Sciatic nerve (tissue), 2 donors: ENCODE measurements at regions not wholly inside any gene's neighbourhood (a gene's known extent, or its start where the extent isn't known, plus 50 kb on each side); places are given as distances from the start of the nearest gene placed in this dataset.

Experiments
- ATAC-seq: fragments of 200-7000 bp; cut with Tn5 transposase; one replicate; pipeline ENCODE4 v1.9.1; 2020; ENCODE audit warnings: mild to moderate bottlenecking, moderate library complexity
- DNase-seq: peaks from one replicate; pipeline ENCODE4 v3.0.0-alpha.2; 2020; ENCODE audit warnings: low spot score
- intact Hi-C: fragments of 100-400 bp; cut with DNase I; formaldehyde crosslinking; loops from one replicate; pipeline ENCODE4 v1.14.2; 2022
- donor health status: DM: no; HTN: no; CAD: no.
- donor health status: DM: no; HTN: no; CAD: no.

GRCh38 chr2:18432999-18433398 is 127.5 kb downstream of the RDH14 start:
- intact Hi-C loops = no loop called here
- peak; percentile 58 for ATAC-seq

GRCh38 chr2:18430996-18431748 is 129.3 kb downstream of the RDH14 start:
- DNase-seq = no peak
- ATAC-seq = no peak
- intact Hi-C loops = no loop called here

More at GRCh38 chr2:18432999-18433398, 127.5 kb downstream of the RDH14 start:
- DNase-seq = no peak

DNA sequence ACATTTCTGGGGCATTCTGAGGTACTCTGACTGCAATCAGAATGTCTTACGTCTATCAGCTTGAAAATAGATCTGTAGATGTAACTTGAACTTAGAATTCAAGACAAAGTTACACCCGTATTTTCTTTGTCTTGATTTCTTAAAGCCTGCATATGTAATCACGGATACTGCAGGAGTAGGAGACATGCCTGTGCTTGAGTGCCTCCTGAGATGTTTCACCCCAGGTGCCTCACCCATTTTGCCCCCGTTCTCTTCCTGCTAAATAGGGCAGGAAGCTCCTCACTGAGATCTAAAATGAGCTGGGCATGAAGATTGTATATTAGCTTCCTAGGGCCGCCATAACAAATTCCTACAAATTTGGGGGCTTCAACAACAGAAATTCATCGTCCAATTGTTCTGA is 131.9 kb downstream of the RDH14 start:
- no peak for DNase-seq
- intact Hi-C loops = no loop called here
- ATAC-seq = no peak

- intact Hi-C loops = no loop called here
- ATAC-seq (no peak), DNase-seq (no peak)
Observed at GRCh38 chr2:18427762-18428161, 132.7 kb downstream of the RDH14 start.

DNA sequence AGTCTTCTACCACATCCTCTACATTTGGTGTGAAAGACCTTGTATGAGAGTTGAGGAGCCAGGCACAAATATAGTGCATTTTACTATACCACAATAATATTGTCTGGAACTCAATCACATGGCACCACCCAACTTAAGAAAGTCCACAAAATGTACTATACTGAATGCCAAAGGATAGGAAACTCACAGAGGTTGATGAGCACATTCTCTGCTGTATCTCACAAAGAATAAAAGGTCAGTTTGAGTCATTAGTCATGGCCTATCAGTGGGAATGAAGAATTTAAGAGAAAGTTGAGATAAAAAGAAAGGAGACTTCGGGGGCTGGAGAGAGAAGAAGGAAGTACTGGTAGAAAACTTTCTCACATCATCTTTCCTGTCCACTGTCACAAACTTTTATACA is 134.3 kb downstream of the RDH14 start:
- intact Hi-C loops = no loop called here
- DNase-seq (no peak), ATAC-seq (no peak)

GRCh38 chr2:18425210-18425703 is 135.2 kb downstream of the RDH14 start:
- intact Hi-C loops = no loop called here
- no peak for DNase-seq
- ATAC-seq = peak; percentile 86

GRCh38 chr2:18423636-18424035 is 136.8 kb downstream of the RDH14 start:
- ATAC-seq = no peak
- intact Hi-C loops = no loop called here
- DNase-seq = no peak

DNA sequence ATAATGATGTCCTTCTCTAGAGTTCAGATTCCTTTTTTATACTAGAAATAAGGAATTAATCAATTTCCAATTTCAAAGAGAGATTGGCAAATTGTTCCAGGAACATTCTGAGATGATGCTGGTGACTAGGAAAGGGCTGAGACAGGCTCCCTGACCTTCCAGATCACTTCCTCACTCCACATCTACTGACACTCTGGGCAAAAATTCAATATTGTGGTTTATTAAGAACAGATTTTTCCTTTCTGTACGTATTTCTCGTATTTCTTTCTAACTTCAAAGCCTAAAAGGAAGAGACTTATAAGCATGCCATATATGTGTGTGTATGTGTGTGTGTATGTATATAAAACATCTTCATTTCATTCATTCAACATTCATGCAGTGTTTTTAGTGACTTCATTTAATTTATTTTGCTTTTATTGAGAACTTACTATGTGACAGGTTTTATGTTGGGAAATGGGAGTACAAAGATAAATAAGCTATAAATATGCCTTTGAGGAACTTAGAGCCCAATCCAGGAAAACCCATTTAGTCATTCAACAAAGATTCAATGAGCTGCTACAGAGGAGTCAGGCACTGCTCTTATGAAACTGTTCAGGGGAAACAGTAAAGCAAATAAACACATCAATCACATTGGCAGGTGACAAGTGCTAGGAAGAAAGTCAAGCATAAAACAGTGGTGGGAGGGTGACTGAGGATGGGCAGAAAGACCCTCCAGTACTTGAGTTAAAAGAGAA is 137.9 kb downstream of the RDH14 start:
- ATAC-seq = no peak
- no peak for DNase-seq
- intact Hi-C loops = no loop called here

DNA sequence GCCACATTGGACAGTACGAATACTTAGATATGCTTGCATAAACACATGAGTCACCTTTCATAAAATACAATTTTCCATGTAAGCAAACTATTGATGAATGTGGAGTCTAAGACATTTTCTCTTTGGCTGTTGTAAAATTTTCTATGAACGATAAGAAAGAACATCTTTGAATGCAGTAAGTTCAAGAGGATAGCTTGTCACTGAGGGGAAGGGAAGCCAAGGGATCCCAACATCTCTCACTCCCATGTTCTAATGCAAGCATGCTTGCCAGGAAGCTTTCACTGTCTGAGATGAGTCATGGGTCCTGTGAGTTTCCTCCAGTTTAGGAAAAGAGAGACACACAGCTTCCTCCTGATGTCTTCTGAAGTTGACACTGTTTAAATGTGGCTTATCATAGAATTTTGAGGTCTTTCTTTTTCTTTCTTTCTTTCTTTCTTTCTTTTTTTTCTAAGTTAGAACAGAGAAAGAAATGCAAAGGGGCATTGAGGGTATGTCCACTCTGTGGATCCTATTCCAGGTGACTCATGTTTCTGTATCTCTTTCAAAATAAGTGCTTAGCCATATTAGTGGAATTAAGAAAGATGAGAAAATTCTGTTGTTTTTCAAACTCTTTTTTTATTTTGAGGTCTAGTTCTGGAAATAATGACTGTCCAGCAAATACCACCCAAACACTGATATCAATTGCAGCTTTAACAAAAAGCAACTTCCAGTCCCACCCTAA is 146.6 kb downstream of the RDH14 start:
- DNase-seq (no peak), ATAC-seq (peak; percentile 88)
- intact Hi-C loops = no loop called here

GRCh38 chr2:18412980-18413675 is 147.3 kb downstream of the RDH14 start:
- DNase-seq (no peak), ATAC-seq (peak; percentile 71)
- intact Hi-C loops = no loop called here

DNA sequence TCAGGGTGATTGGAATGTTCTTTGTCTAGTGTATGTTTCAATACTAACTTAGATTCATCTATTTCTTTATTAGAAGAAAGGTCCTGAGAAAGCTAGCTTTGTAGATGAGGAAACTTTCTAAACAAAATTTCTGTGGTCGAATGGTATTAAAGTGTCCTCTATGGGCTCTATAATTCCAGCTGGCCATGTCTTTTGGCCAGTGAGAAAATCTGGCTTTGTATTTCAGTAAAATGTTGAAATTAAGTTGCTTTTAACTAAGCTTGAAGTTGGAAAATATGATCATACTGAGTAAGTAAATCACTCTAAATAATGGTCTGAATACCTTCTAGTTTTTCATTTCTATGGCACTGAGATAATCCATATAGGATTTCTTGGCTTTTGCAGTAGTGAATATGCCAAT is 148.8 kb downstream of the RDH14 start:
- no peak for DNase-seq
- peak; percentile 20 for ATAC-seq
- intact Hi-C loops = no loop called here

- ATAC-seq = no peak
- intact Hi-C loops = no loop called here
- DNase-seq = no peak
Observed at GRCh38 chr2:18410543-18410942, 149.9 kb downstream of the RDH14 start.

DNA sequence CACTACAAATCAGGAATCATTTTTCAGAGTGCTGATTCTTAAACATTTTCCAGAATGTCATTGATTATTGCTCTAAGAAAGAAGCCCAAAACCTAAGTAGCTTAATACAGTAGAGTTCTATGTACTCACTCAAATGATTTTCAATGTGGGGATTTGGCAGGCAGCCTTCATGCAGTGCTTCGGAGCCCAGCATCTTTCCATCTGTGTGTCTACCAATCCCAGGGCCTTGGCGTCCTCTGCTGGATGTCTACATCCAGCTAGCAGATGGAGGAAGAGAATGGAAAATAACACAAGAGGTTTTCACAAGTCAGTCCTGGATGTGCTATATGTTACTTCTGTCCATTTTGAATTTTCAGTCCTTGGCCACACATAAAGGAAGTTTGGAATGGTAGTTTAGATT is 151.8 kb downstream of the RDH14 start:
- no peak for ATAC-seq
- DNase-seq = no peak
- intact Hi-C loops = no loop called here

DNA sequence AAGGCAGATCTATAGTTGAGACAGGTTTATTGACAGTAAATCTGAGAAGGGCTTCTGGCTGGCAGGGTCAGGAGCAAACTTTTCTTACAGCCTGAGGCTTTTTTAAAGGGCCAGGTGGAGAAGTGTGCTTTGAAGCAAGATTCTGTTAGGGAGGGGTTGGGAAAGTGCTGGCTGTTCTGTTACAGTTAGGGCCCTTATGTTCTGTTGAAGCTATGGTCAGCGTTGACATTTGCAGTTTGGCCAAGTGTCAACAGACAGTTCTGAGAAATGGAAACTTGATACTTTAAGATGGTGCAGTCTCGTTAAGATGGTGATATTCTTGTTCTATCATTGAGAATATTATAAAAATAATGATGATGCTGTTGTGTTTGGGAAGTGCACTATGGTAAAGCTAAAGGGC is 154.2 kb downstream of the RDH14 start:
- DNase-seq (no peak), ATAC-seq (no peak)
- intact Hi-C loops = no loop called here

- ATAC-seq = no peak
- intact Hi-C loops = no loop called here
- DNase-seq = no peak
Observed at GRCh38 chr2:18404708-18405107, 155.7 kb downstream of the RDH14 start.

DNA sequence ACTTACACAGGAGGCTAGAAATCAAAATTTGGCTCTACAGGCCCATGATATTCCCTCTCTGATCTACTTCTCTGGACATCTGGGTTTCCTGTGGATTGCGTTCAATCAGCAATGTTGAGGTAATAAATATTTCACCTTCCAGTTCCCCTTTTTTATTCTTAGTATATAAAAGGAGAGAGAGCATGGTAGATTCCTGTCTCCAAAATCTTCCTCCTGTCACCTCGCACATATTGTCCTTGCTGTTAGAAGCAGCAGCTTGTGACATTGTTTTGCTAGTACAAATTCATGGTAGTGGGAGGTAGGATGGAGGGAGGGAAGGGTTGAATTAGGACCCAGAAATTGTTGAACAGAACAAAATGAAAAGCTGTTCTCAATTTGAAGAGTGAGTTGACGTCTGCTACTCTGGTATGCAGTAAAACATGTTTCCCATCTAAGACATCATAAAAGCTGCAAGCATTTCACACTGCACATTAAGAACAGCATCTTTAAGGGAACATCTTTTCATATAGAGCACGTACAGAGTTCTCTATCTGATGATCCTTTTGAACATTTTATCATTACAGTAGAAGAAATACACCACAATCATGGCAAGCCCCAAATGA is 156.4 kb downstream of the RDH14 start:
- no peak for ATAC-seq
- intact Hi-C loops = no loop called here

DNA sequence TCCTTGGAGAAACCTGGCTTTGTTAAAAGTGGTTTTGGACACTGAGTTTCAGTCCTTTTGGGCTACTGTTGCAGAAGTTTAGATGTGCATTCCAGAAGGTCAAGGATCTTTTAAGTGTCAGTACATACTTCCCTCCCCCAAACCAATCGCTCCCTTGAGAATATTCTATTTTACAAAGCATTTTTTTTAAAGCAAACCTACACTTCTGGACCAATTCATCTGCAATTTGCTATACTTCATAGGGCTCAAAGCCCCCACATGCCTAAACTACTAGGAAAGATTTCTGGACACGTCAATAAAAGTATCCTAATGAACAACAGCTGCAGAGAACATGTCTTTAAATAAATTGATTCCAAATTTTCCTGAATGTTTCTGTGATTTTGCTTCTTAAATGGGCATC is 157.6 kb downstream of the RDH14 start:
- DNase-seq (no peak), ATAC-seq (no peak)
- intact Hi-C loops = no loop called here

More for the DNA sequence above, 156.4 kb downstream of the RDH14 start:
- no peak for DNase-seq

DNA sequence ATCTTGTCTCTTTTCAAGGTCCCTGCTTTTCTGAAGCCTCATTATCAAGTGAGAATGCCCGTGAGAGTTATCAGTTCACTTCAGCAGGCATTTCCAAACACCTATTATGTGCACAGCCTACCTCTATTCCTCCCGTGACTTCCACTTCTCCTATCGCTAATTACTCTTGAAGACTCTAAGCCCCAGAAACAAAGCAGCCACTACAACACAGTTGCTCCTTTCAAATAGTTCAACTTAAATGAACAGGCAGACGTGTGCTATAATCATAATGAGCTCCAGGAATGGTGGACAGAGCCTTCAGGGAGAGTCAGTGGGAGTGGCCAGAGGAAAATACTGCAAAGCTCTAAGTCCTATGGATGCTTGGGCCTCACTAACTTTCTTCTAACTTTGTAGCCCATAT is 159.0 kb downstream of the RDH14 start:
- intact Hi-C loops = no loop called here
- DNase-seq (no peak), ATAC-seq (no peak)

GRCh38 chr2:18399601-18400000 is 160.9 kb downstream of the RDH14 start:
- ATAC-seq (no peak), DNase-seq (no peak)
- intact Hi-C loops = no loop called here
